OCI-LY7 (cell line): ENCODE measurements at regions not wholly inside any gene's neighbourhood (a gene's known extent, or its start where the extent isn't known, plus 50 kb on each side); places are given as distances from the start of the nearest gene placed in this dataset.

Experiments used
- BruUV-seq: library from RNA; stranded (reverse); fragments of 400-500 nt; replicated peaks from 2 replicates; lab custom pipeline; 2021; lab: Mats Ljungman, UMichigan
- CTCF ChIA-PET: fragments of 300-600 bp; sonication (Branson Sonifier 250); formaldehyde crosslinking; loops from one replicate; lab custom pipeline; 2022; ENCODE audit warnings: antibody characterized with exemption; ENCODE audit not compliant: unreplicated experiment; lab: Charles Lee
- POLR2A ChIA-PET: fragments of 300-600 bp; sonication (Branson Sonifier 250); formaldehyde crosslinking; loops from one replicate; lab custom pipeline; 2022; ENCODE audit warnings: antibody characterized with exemption; lab: Charles Lee
- DNase-seq: peaks from one replicate; pipeline ENCODE4 v3.0.0-alpha.2; 2015; ENCODE audit warnings: low spot score
- H2AFZ ChIP-seq: fragments of 200-600 bp; sonication (generic), shearing (Covaris generic); 2 replicates; pipeline ENCODE4 v1.6.1; 2014; ENCODE audit warnings: mild to moderate bottlenecking, antibody characterized with exemption, low read length, moderate library complexity
- H3K27ac ChIP-seq: fragments of 200-600 bp; sonication (generic); 2 replicates; pipeline ENCODE4 v1.5.1; 2014; ENCODE audit warnings: mixed run types, low read depth, mild to moderate bottlenecking, moderate library complexity, low read length, inconsistent platforms; ENCODE audit not compliant: poor library complexity, severe bottlenecking
- H3K36me3 ChIP-seq: fragments of 200-600 bp; sonication (generic); 2 replicates; pipeline ENCODE4 v1.6.1; 2014; ENCODE audit warnings: mild to moderate bottlenecking, antibody characterized with exemption, low read length, moderate library complexity, mixed read lengths; ENCODE audit not compliant: insufficient read depth
- H3K4me1 ChIP-seq: fragments of 200-600 bp; sonication (generic); 2 replicates; pipeline ENCODE4 v1.5.1; 2014; ENCODE audit warnings: mild to moderate bottlenecking, low read length; ENCODE audit not compliant: insufficient read depth, poor library complexity, severe bottlenecking
- H3K4me2 ChIP-seq: fragments of 200-600 bp; sonication (generic); 2 replicates; pipeline ENCODE4 v1.6.1; 2014; ENCODE audit warnings: mild to moderate bottlenecking, low read length
- H3K4me3 ChIP-seq: fragments of 200-600 bp; sonication (generic); 2 replicates; pipeline ENCODE4 v1.5.1; 2014; ENCODE audit warnings: mild to moderate bottlenecking, low read depth, low read length; ENCODE audit not compliant: poor library complexity, severe bottlenecking
- H3K79me2 ChIP-seq: fragments of 200-600 bp; sonication (generic); 2 replicates; pipeline ENCODE4 v1.6.1; 2016; ENCODE audit warnings: low read depth, mild to moderate bottlenecking, low read length, moderate library complexity, mixed read lengths; ENCODE audit not compliant: insufficient read depth
- H3K9me2 ChIP-seq: fragments of 200-600 bp; sonication (generic); 2 replicates; pipeline ENCODE4 v1.6.1; 2016; ENCODE audit warnings: mild to moderate bottlenecking, low read length, mixed read lengths; ENCODE audit not compliant: insufficient read depth
- H3K9me3 ChIP-seq: fragments of 200-600 bp; sonication (generic); 2 replicates; pipeline ENCODE4 v1.6.1; 2014; ENCODE audit warnings: mild to moderate bottlenecking, mixed run types, low read length, mixed read lengths
- H4K20me1 ChIP-seq: fragments of 200-600 bp; sonication (generic); 2 replicates; pipeline ENCODE4 v1.6.1; 2014; ENCODE audit warnings: mild to moderate bottlenecking, antibody characterized with exemption, low read length, moderate library complexity, mixed read lengths; ENCODE audit not compliant: insufficient read depth
- CTCF ChIP-seq: fragments of 200-600 bp; sonication (generic); conservative IDR thresholded peaks from 2 replicates; pipeline ENCODE4 v1.5.1; 2014; ENCODE audit warnings: mild to moderate bottlenecking, antibody characterized with exemption, low read length, moderate library complexity, mixed read lengths
- EZH2phosphoT487 ChIP-seq: fragments of 200-600 bp; sonication (generic); IDR thresholded peaks from 2 replicates; pipeline ENCODE4 v1.6.1; 2018; ENCODE audit warnings: low read depth, borderline replicate concordance, mild to moderate bottlenecking, mixed run types, antibody characterized with exemption, low read length, moderate library complexity, mixed read lengths
- intact Hi-C: fragments of 100-400 bp; cut with micrococcal nuclease; formaldehyde crosslinking; loops from one replicate; pipeline ENCODE4 v1.10.0; 2022; ENCODE audit not compliant: unreplicated experiment

GRCh38 chr2:6054161-6054671 is 362.0 kb downstream of the SOX11 start:
- DNase-seq, result no peak
- Histone ChIP-seq H3K36me3 (no peaks in the 10 kb centered on the region), H3K4me2 (no peak overlapping the region), H3K9me2 (no peaks in the 10 kb centered on the region), H3K4me1 (no peaks in the 10 kb centered on the region), H3K4me3 (no peak overlapping the region), H4K20me1 (no peaks in the 10 kb centered on the region), H2AFZ (0 out of 2 replicates have a peak overlapping the region, but pooled peaks have one; percentile 40), H3K27ac (no peak overlapping the region), H3K9me3 (no peaks in the 10 kb centered on the region; the same call in 1 of the 2 replicates), H3K79me2 (no peaks in the 10 kb centered on the region)
- BruUV-seq, result no TSS peak
- POLR2A ChIA-PET, result interaction anchor here (0.7 kb wide), 1 partner anchor 1617 kb away, joined by 3 read pairs; no protein-coding TSS in a partner anchor
- intact Hi-C loops, result no loop called here
- TF ChIP-seq CTCF, result no peak
- no peak for TF ChIP-seq EZH2phosphoT487
- CTCF ChIA-PET, result interaction anchor here (1.1 kb wide), 1 partner anchor 36 kb away, joined by 4 read pairs; no protein-coding TSS in a partner anchor

GRCh38 chr2:6060992-6061663 is 368.9 kb downstream of the SOX11 start:
- Histone ChIP-seq H3K4me3 (no peak overlapping the region), H3K27ac (no peak overlapping the region), H3K79me2 (no peaks in the 10 kb centered on the region), H3K4me1 (no peaks in the 10 kb centered on the region), H4K20me1 (no peaks in the 10 kb centered on the region), H3K9me3 (no peaks in the 10 kb centered on the region; the same call in 1 of the 2 replicates), H3K4me2 (no peak overlapping the region), H3K36me3 (no peaks in the 10 kb centered on the region), H3K9me2 (no peaks in the 10 kb centered on the region), H2AFZ (no peak overlapping the region)
- ChIA-PET CTCF (no interaction called here), POLR2A (no interaction called here)
- DNase-seq, result no peak
- no peak for TF ChIP-seq CTCF
- no peak for TF ChIP-seq EZH2phosphoT487
- no TSS peak for BruUV-seq
- intact Hi-C loops, result no loop called here

DNA sequence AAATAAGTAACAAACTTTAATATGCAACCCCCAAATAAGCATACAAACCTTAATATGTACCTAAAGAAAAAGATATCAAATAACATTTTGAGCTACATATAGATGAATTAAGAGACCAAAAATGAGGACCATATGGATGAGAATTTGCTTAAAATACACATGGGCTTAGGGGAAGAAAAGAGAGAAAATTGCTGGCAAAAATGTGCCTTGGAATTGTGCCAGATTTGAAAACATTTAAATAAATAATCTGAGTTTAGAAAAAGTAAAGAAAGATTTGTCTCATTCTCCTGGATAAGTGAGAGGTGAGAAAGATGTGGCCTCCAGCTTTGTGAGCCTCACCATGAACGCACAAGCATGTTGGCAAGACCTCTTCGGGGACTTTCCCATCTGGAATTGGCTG is 372.6 kb downstream of the SOX11 start:
- TF ChIP-seq EZH2phosphoT487 (no peak), CTCF (no peak)
- Histone ChIP-seq H3K79me2 (no peaks in the 10 kb centered on the region), H2AFZ (no peak overlapping the region), H4K20me1 (no peaks in the 10 kb centered on the region), H3K9me2 (no peaks in the 10 kb centered on the region), H3K4me3 (no peak overlapping the region), H3K9me3 (no peaks in the 10 kb centered on the region), H3K4me1 (peaks cover 7% of the 10 kb centered on the region), H3K36me3 (no peaks in the 10 kb centered on the region), H3K27ac (no peak overlapping the region), H3K4me2 (no peak overlapping the region)
- intact Hi-C loops, result no loop called here
- BruUV-seq, result no TSS peak
- ChIA-PET CTCF (no interaction called here), POLR2A (interaction anchor here (0.5 to 1.8 kb wide), 4 partner anchors 12 to 1272 kb away, joined by 3 to 4 read pairs (median 3); no protein-coding TSS in a partner anchor)
- no peak for DNase-seq
